ENCODE measurements at regions not wholly inside any gene's neighbourhood (a gene's known extent, or its start where the extent isn't known, plus 50 kb on each side); places are given as distances from the start of the nearest gene placed in this dataset.

DNA sequence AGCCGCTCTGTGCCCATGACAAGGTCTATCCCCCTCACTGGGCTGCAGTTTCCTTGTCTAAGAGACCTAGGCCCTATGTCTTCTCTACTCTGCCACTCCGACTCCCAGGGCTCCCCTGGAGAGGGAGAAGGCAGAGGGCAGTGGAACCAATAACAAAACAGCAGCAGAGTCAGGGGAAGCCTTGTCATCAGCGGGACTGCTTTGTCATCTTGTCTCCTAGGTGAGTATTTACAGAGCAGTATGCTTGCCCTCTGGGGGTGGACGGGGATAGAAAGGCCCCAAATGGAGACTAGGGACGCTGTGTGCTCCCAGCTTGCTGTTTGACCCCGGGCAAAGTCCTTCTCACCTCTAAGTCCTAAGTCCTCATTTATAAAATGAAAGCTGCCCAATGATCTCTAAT is 318.5 kb downstream of the CDK5RAP2 start:
- Mint-ChIP-seq H3K27me3 (ENCODE audit: insufficient read depth, unreplicated experiment) (peaks cover 10% of the 10 kb centered on the region), H3K27ac (ENCODE audit: unreplicated experiment) (no peak overlapping the region), H3K9me3 (ENCODE audit: unreplicated experiment) (no peaks in the 10 kb centered on the region), H3K4me3 (ENCODE audit: unreplicated experiment) (no peak overlapping the region), H3K36me3 (ENCODE audit: insufficient read depth, unreplicated experiment) (peaks cover 4% of the 10 kb centered on the region), H3K4me1 (ENCODE audit: low read depth, unreplicated experiment) (no peaks in the 10 kb centered on the region)
- no TSS peak for BruUV-seq (replicated peaks)
- no peak for DNase-seq
- intact Hi-C loops (cut with micrococcal nuclease; ENCODE audit: unreplicated experiment): no loop called here
- Histone ChIP-seq H3K27me3 (replicated peaks; ENCODE audit: control insufficient read depth, insufficient read depth, low read length) (no peaks in the 10 kb centered on the region), H3K4me3 (ENCODE audit: low read depth, low read length) (no peak overlapping the region), H3K9me3 (no peaks in the 10 kb centered on the region), H3K4me1 (no peaks in the 10 kb centered on the region), H3K36me3 (ENCODE audit: control insufficient read depth, insufficient read depth, low read length) (no peaks in the 10 kb centered on the region)
- TF ChIP-seq, protein P1, sequence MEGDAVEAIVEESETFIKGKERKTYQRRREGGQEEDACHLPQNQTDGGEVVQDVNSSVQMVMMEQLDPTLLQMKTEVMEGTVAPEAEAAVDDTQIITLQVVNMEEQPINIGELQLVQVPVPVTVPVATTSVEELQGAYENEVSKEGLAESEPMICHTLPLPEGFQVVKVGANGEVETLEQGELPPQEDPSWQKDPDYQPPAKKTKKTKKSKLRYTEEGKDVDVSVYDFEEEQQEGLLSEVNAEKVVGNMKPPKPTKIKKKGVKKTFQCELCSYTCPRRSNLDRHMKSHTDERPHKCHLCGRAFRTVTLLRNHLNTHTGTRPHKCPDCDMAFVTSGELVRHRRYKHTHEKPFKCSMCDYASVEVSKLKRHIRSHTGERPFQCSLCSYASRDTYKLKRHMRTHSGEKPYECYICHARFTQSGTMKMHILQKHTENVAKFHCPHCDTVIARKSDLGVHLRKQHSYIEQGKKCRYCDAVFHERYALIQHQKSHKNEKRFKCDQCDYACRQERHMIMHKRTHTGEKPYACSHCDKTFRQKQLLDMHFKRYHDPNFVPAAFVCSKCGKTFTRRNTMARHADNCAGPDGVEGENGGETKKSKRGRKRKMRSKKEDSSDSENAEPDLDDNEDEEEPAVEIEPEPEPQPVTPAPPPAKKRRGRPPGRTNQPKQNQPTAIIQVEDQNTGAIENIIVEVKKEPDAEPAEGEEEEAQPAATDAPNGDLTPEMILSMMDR (IDR thresholded peaks at IDR 0.05; ENCODE audit: insufficient read depth in 1 of 2, low read depth in 1 of 2, low read length in 1 of 2, severe bottlenecking in 1 of 2, unreplicated experiment in 1 of 2): no peak
- POLR2A ChIA-PET: no interaction called here
- CTCF ChIA-PET: no interaction called here

- POLR2A ChIA-PET: no interaction called here
Measured at GRCh38 chr9:120259100-120259499, 320.9 kb downstream of the CDK5RAP2 start.

GRCh38 chr9:120258096-120258495 is 321.9 kb downstream of the CDK5RAP2 start:
- ChIA-PET CTCF (no interaction called here), POLR2A (no interaction called here)
- BruUV-seq (replicated peaks): no TSS peak
- no peaks in the 10 kb centered on the region for H3K27me3 ChIP-seq (replicated peaks; ENCODE audit: control insufficient read depth, insufficient read depth, low read length)
- no peaks in the 10 kb centered on the region for H3K4me1 Mint-ChIP-seq (ENCODE audit: low read depth, unreplicated experiment)
- H3K4me1 ChIP-seq: no peaks in the 10 kb centered on the region
- H3K9me3 ChIP-seq: no peaks in the 10 kb centered on the region
- intact Hi-C loops (cut with micrococcal nuclease; ENCODE audit: unreplicated experiment): no loop called here
- H3K27me3 Mint-ChIP-seq (ENCODE audit: insufficient read depth, unreplicated experiment): peaks cover 4% of the 10 kb centered on the region
- TF ChIP-seq, protein P1 (IDR thresholded peaks at IDR 0.05; ENCODE audit: insufficient read depth in 1 of 2, low read depth in 1 of 2, low read length in 1 of 2, severe bottlenecking in 1 of 2, unreplicated experiment in 1 of 2): no peak
- H3K27ac Mint-ChIP-seq (ENCODE audit: unreplicated experiment): no peak overlapping the region
- H3K36me3 ChIP-seq (ENCODE audit: control insufficient read depth, insufficient read depth, low read length): no peaks in the 10 kb centered on the region
- no peak for DNase-seq
- no peaks in the 10 kb centered on the region for H3K9me3 Mint-ChIP-seq (ENCODE audit: unreplicated experiment)
- peaks cover 4% of the 10 kb centered on the region for H3K36me3 Mint-ChIP-seq (ENCODE audit: insufficient read depth, unreplicated experiment)
- H3K4me3 ChIP-seq (ENCODE audit: low read depth, low read length): no peak overlapping the region
- H3K4me3 Mint-ChIP-seq (ENCODE audit: unreplicated experiment): no peak overlapping the region

More at GRCh38 chr9:120259100-120259499, 320.9 kb downstream of the CDK5RAP2 start:
- no TSS peak for BruUV-seq (replicated peaks)
- CTCF ChIA-PET: no interaction called here
- Mint-ChIP-seq H3K27ac (ENCODE audit: unreplicated experiment) (no peak overlapping the region), H3K27me3 (ENCODE audit: insufficient read depth, unreplicated experiment) (peaks cover 4% of the 10 kb centered on the region), H3K4me1 (ENCODE audit: low read depth, unreplicated experiment) (no peaks in the 10 kb centered on the region), H3K36me3 (ENCODE audit: insufficient read depth, unreplicated experiment) (peaks cover 4% of the 10 kb centered on the region), H3K4me3 (ENCODE audit: unreplicated experiment) (no peak overlapping the region), H3K9me3 (ENCODE audit: unreplicated experiment) (no peaks in the 10 kb centered on the region)
- no peak for DNase-seq
- H3K9me3 ChIP-seq: no peaks in the 10 kb centered on the region
- H3K4me3 ChIP-seq (ENCODE audit: low read depth, low read length): no peak overlapping the region
- no peaks in the 10 kb centered on the region for H3K36me3 ChIP-seq (ENCODE audit: control insufficient read depth, insufficient read depth, low read length)
- intact Hi-C loops (cut with micrococcal nuclease; ENCODE audit: unreplicated experiment): no loop called here
- TF ChIP-seq, protein P1 (IDR thresholded peaks at IDR 0.05; ENCODE audit: insufficient read depth in 1 of 2, low read depth in 1 of 2, low read length in 1 of 2, severe bottlenecking in 1 of 2, unreplicated experiment in 1 of 2): no peak
- H3K27me3 ChIP-seq (replicated peaks; ENCODE audit: control insufficient read depth, insufficient read depth, low read length): no peaks in the 10 kb centered on the region
- H3K4me1 ChIP-seq: no peaks in the 10 kb centered on the region
